Stimulated activated naive CD8-positive, alpha-beta T cell treated with anti-CD3 and anti-CD28 coated beads, Interleukin-15, amount 100 ng/mL, for 72 hours (primary cell): ENCODE measurements at regions not wholly inside any gene's neighbourhood (a gene's known extent, or its start where the extent isn't known, plus 50 kb on each side); places are given as distances from the start of the nearest gene placed in this dataset.

Experiments used
- ATAC-seq: fragments of 150-1000 bp; cut with Tn5 transposase; 2 replicates; pipeline ENCODE4 v1.10.0; 2021; ENCODE audit warnings: mild to moderate bottlenecking, moderate library complexity
- DNase-seq, 2 donors: peaks; one replicate each; pipeline ENCODE4 v3.0.0; 2021 to 2022
- H3K27ac Mint-ChIP-seq, 2 donors: one replicate each; pipeline ENCODE4 v1.8.0; 2022; ENCODE audit warnings: mild to moderate bottlenecking in 2 of 2, mixed read lengths in 2 of 2, moderate library complexity in 2 of 2
- H3K27me3 Mint-ChIP-seq: one replicate; pipeline ENCODE4 v1.8.0; 2022; ENCODE audit warnings: mixed read lengths
- H3K4me1 Mint-ChIP-seq: one replicate; pipeline ENCODE4 v1.8.0; 2022; ENCODE audit warnings: mild to moderate bottlenecking, mixed read lengths
- H3K4me3 Mint-ChIP-seq, 2 donors: one replicate each; pipeline ENCODE4 v1.8.0; 2022; ENCODE audit warnings: mild to moderate bottlenecking in 2 of 2, mixed read lengths in 2 of 2, moderate library complexity in 1 of 2
- H3K9me3 Mint-ChIP-seq, 2 donors: one replicate each; pipeline ENCODE4 v1.8.0; 2022; ENCODE audit warnings: mixed read lengths in 2 of 2

DNA sequence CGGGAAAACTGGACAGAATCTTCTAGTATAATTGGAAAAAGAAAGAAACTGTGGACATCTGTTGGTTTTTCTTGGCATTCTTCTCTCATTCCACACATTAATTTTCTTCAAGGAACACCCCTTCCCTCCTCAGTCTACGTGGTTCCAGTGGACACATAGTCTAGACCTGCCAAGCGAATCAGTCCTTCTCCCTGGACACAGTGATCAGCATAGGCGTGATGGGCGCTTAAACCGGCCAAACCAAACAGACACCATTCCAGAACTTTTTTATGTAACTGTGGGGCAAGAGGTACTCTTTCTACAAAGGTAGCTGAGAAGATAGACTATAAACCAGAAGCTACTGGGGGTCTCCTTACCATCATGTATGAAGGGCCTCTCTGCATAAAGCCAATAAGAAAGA lies 121.8 kb upstream of the COX10 start:
- no peak overlapping the region for H3K27ac Mint-ChIP-seq
- no peaks in the 10 kb centered on the region for H3K9me3 Mint-ChIP-seq
- H3K4me3 Mint-ChIP-seq: no peak overlapping the region
- ATAC-seq (no peak), DNase-seq (no peak)
- H3K27me3 Mint-ChIP-seq: no peaks in the 10 kb centered on the region
- no peaks in the 10 kb centered on the region for H3K4me1 Mint-ChIP-seq

DNA sequence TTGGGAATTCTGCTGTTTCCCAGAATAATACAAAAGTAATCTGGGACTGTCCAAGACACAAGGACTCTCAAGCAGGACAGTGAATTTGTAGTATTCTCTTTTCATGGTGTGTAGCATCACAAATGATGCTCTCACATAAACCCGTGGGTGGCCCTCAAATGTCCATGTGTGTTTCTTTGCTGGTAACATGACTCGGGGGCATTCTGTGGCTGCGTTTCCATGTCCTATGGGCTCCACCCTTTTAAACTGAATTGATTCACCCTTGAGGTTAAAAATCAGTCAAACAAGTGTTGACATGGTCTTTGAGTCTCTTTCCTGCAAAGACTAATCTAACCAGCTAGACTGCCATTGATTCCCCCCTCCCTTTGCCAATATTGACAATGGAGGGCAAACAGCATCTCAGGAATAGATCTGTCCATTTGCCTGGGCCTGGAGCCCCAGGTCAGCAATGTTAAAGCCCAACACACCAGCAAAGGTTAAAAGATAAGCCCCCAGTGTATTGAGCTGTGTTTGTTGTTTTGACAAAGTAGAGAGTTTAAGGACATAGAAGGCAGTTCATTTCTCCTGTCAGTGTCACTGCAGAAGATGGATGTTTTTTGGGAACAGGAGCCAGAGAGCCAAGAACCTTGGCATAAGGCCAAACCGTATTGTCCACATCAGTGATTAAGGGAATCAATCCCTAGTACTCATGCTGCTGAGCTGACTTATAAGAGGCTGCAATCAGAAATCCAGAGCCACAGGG lies 117.1 kb upstream of the COX10 start:
- ATAC-seq (no peak), DNase-seq (no peak)
- Mint-ChIP-seq H3K27me3 (no peaks in the 10 kb centered on the region), H3K4me3 (no peak overlapping the region), H3K9me3 (peaks cover 0 to 4% of the 10 kb centered on the region in 2 donors), H3K4me1 (no peaks in the 10 kb centered on the region), H3K27ac (no peak overlapping the region)

DNA sequence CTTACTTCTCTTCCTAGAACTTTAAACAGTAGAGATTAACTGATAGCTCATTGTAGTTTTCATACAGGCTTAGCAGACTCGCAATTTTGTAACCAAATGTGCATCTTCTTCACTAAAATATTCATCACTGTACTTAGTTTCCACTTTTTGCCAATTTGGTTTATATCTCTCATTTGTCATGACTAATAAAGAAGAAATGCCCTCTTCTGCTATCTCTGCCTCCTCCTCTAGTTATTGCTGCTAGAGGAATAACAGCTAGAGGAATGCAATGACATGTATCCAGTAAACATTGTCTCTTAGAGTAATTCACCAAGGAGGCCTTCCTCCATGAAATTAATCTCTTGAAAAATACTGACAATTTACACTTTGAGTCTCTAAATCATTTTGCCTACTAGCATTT lies 115.5 kb upstream of the COX10 start:
- H3K27ac Mint-ChIP-seq: no peak overlapping the region

DNA sequence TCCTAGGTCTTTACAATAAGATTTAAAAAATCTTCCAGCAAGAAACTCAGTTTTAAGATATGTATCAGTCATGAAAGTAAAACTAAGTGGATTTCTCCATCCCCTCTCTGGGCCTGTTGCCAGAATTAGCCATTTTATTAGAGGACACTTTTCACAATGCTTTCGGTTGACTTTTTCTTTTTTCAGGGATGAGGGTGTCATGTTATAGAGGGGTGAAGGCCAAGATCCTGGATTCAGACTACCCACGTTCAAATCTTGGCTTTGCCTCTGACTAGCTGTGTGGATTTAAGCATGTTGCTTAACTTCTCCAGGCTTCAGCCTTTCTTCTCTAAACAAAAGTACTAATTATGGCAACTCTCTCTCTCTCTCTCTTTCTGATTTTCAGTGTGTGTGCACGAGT lies 111.7 kb upstream of the COX10 start:
- Mint-ChIP-seq H3K4me3 (no peak overlapping the region), H3K9me3 (peaks cover 0 to 4% of the 10 kb centered on the region in 2 donors), H3K4me1 (peaks cover 2% of the 10 kb centered on the region), H3K27ac (no peak overlapping the region), H3K27me3 (no peaks in the 10 kb centered on the region)
- ATAC-seq (no peak), DNase-seq (no peak)

More for the DNA sequence above, 115.5 kb upstream of the COX10 start:
- Mint-ChIP-seq H3K9me3 (peaks cover 0 to 4% of the 10 kb centered on the region in 2 donors), H3K4me1 (no peaks in the 10 kb centered on the region), H3K4me3 (no peak overlapping the region), H3K27me3 (no peaks in the 10 kb centered on the region)
- ATAC-seq: no peak
- no peak for DNase-seq

DNA sequence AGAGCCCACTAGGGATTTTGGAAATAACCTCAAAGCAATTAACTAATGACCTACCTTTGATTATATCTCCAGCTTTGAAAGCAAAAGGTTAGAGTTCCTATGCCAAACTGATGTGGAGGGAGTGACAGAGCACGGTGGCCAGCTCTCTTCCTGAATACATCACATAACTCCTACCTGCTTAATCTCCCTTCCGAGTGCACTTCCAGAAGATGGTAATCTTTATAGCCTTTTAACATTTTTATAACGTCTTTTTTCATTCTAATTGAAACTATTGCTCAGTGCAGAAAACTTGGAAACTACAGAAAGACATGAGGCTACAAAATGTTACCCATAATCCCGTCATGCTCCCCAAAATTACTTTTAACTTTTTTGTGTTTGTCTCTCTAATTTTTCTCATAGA lies 110.5 kb upstream of the COX10 start:
- Mint-ChIP-seq H3K4me3 (no peak overlapping the region), H3K27me3 (no peaks in the 10 kb centered on the region), H3K4me1 (peaks cover 6% of the 10 kb centered on the region), H3K27ac (no peak overlapping the region), H3K9me3 (peaks cover 0 to 4% of the 10 kb centered on the region in 2 donors)
- no peak for ATAC-seq
- DNase-seq: no peak

DNA sequence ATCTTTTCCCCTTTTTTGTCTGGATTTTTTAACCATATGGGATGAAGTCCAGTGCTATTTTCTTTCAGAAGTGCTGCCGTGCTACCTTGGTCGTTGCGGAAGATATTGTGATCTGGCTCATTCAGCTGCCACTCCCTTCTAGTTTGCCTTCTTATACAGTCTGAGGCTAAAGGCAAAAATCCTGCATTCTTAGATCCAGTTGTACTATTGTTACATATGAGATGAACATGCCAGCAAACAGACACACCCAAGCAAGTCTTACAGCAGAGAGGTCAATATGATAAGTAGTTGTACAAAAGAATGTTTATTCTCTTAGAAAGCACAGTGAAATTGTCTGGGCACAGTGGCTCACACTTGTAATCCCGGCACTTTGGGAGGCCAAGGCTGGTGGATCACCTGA lies 108.0 kb upstream of the COX10 start:
- H3K4me1 Mint-ChIP-seq: peaks cover 6% of the 10 kb centered on the region
- no peaks in the 10 kb centered on the region for H3K9me3 Mint-ChIP-seq
- no peak overlapping the region for H3K4me3 Mint-ChIP-seq
- no peak for ATAC-seq
- no peak for DNase-seq
- H3K27me3 Mint-ChIP-seq: no peaks in the 10 kb centered on the region
- no peak overlapping the region for H3K27ac Mint-ChIP-seq

DNA sequence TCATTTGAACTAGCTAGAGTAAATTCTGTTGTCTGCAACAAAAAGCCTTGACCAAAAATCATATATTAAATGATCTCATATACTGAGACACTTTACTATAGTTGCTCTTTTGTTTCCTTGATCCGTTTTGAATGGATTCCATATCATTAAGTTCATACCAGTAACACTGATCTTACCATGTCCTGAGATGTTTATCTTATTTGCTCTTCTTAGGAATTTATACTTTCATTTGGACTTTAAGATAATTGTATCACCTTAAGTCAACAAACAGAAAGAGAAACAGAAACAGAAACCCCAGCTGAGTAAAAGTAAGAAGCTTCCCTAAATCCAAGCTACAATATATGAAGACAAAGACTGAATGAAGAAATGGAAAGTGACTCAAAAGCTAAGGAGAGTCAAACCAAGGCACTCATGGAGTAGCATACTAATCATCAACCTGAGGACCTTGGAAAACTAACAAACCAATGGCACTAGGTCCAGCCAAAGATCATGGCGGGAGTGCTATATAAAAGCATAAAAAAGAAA lies 106.5 kb upstream of the COX10 start:
- Mint-ChIP-seq H3K4me3 (no peak overlapping the region), H3K27me3 (no peaks in the 10 kb centered on the region), H3K27ac (peak overlapping the region in 1 of 2 donors; percentile 27), H3K9me3 (no peaks in the 10 kb centered on the region), H3K4me1 (peaks cover 6% of the 10 kb centered on the region)
- ATAC-seq (no peak), DNase-seq (no peak)

DNA sequence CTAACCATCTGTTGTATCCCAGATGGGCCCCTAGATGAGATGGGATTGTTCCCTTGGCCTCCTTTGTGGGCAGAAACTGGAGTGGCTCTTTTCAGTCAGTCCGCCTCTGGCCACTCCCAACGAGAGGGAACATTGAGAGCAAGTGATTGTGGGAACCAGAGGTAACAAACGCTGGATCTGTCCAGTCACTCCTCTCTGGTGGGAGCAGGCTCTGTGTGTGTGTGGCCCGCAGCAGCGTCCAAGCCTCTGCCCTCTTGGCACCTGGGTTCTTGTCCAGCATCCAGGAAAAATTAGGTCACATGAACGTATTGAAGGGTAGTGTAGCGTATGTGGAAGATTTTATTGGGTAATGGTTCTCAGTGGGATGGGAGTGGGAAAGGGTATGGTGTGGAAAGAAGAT lies 101.9 kb upstream of the COX10 start:
- Mint-ChIP-seq H3K9me3 (peaks cover 4 to 5% of the 10 kb centered on the region in 2 donors), H3K4me1 (peaks cover 15% of the 10 kb centered on the region), H3K27me3 (no peaks in the 10 kb centered on the region), H3K4me3 (no peak overlapping the region), H3K27ac (no peak overlapping the region)
- ATAC-seq: no peak
- DNase-seq: no peak

DNA sequence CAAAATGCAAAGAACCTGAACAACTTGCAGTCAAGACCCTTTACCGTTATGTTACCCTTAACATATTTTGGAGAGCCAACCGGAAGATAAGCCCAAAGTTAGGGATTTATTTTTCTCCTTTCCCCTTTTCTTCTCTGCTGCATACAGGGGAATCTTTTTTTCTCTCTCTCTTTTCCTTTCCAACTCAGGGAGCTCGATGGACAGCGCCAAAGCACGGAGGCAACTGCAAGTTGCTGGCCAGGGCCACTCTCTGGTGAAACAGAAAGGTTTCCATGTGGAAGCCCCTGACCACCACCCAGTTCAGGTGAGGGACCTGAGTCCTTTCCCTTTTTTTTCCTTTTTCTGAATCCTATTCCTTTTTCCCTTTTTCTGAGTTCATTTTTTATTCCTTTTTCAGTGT lies 98.8 kb upstream of the COX10 start:
- DNase-seq: no peak
- no peak overlapping the region for H3K4me3 Mint-ChIP-seq
- no peaks in the 10 kb centered on the region for H3K27me3 Mint-ChIP-seq
- H3K9me3 Mint-ChIP-seq: peaks cover 4 to 5% of the 10 kb centered on the region in 2 donors
- peaks cover 14% of the 10 kb centered on the region for H3K4me1 Mint-ChIP-seq
- no peak for ATAC-seq
- no peak overlapping the region for H3K27ac Mint-ChIP-seq

DNA sequence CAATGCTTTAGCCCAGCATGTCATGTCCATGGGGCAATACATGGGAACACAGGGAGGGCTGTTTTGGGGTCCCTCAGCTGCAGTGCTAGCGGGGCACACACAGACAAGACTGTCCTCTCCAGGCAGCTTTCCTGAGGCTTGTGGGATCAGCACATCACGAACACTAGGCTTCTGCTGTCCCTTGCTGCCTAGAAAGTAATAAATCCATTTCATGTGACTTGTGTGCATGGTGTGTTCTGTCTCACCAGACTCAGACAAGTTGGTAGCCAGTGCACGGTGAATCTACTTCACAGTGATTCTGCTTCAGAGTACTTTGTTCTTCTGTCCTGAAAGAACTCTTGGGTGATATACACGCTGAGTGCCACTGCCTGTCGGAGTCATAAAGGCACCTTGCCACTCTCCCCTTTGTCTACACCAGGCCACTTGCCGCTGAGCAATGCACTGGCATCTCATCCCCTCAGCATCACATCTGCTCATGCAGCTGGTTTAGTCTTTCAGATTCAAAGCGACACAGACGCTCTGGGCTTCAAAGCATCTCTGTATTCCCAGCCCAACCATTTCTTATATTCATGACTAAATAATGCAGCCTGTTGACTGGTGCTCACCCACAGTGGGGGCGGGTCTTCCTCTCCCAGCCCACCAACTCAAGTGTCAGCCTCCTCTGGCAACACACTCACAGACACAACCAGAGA lies 95.2 kb upstream of the COX10 start:
- Mint-ChIP-seq H3K27ac (peak overlapping the region in 1 of 2 donors; percentile 76), H3K4me1 (peaks cover 14% of the 10 kb centered on the region), H3K9me3 (peaks cover 11 to 16% of the 10 kb centered on the region in 2 donors), H3K4me3 (no peak overlapping the region), H3K27me3 (no peaks in the 10 kb centered on the region)
- DNase-seq: no peak
- ATAC-seq: no peak

DNA sequence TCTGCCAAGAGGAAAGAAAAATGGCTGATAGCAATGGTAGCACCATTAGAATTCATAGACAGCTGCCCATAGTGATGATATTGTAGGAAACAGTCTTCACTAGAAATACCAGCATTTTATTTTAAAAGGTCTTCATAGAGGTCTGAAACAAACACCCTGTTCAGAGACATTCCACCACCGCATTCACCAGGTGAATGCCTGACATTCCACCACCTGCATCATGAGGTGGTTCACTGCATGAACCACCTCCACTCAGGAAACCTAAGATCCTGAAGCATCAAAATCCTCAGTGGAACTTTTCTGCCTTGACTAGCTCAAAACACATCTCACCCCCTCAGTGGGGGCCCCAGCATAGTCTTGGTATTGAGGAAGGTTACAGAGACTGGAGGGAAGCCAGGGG lies 91.5 kb upstream of the COX10 start:
- DNase-seq: no peak
- ATAC-seq: no peak
- Mint-ChIP-seq H3K4me3 (no peak overlapping the region), H3K27ac (no peak overlapping the region), H3K27me3 (no peaks in the 10 kb centered on the region), H3K9me3 (peaks cover 8 to 21% of the 10 kb centered on the region in 2 donors), H3K4me1 (peaks cover under 1% of the 10 kb centered on the region)

DNA sequence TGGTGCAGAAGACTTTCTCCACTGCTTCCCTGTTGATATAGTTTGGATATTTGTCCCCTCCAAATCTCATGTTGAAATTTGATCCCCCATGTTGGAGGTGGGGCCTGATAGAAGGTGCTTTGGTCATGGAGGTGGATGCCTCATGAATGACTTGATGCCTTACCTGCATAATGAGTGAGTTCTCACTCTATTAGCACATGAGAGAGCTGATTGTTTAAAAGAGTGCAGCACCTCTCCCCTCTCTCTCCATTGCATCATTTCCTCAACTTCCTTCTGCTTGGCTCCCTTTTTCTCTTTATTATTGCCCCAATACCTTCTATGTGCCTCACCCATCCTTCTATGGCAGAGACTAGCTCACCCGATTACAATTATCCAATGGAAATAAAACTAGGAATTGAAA lies 90.8 kb upstream of the COX10 start:
- ATAC-seq (no peak), DNase-seq (no peak)
- Mint-ChIP-seq H3K4me3 (no peak overlapping the region), H3K9me3 (peaks cover 8 to 21% of the 10 kb centered on the region in 2 donors), H3K27ac (peak overlapping the region in 1 of 2 donors; percentile 49), H3K4me1 (no peaks in the 10 kb centered on the region), H3K27me3 (no peaks in the 10 kb centered on the region)

DNA sequence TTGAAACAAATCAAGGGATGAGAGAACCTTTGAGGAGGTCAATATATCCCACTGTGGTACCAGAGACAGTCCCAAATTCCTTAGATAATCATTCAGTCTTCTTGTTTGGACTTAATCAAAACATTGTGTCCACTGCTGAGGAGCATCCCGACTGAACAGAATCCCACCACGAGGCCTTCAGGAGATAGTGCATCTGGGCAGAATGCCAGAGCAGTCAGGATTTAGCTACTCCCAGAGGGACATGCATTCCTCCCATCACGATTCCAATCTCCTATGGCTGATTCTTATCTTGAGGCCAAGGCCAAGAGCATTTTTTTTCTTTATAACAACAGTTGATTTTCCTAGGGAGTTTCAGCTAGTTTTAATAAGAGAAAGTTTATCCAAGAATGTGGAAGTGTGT lies 87.4 kb upstream of the COX10 start:
- DNase-seq (no peak), ATAC-seq (no peak)
- Mint-ChIP-seq H3K4me1 (no peaks in the 10 kb centered on the region), H3K4me3 (no peak overlapping the region), H3K27me3 (no peaks in the 10 kb centered on the region), H3K27ac (no peak overlapping the region), H3K9me3 (peaks cover 8 to 21% of the 10 kb centered on the region in 2 donors)

DNA sequence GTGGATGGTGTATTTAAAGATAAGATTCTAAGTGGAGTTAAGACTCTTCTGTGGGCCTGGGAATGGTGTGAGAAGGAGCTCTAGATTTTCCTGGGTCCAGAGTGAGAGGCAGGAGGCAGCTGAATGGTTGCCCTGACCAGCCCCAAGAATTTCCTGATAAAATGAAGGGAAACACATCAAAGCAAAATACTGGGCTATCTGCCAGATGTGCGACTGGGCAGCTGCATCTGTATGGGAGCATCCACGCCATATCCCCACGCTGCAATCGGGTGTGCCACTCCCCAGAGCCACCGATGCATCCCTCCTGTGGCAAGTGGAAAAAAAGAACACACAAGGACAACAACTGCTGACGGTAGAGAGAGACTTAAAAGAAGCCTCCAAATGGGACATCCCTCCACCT lies 84.3 kb upstream of the COX10 start:
- H3K4me1 Mint-ChIP-seq: no peaks in the 10 kb centered on the region
- no peak overlapping the region for H3K4me3 Mint-ChIP-seq
- H3K27me3 Mint-ChIP-seq: no peaks in the 10 kb centered on the region
- ATAC-seq (no peak), DNase-seq (no peak)
- H3K9me3 Mint-ChIP-seq: peaks cover 0 to 8% of the 10 kb centered on the region in 2 donors
- no peak overlapping the region for H3K27ac Mint-ChIP-seq

DNA sequence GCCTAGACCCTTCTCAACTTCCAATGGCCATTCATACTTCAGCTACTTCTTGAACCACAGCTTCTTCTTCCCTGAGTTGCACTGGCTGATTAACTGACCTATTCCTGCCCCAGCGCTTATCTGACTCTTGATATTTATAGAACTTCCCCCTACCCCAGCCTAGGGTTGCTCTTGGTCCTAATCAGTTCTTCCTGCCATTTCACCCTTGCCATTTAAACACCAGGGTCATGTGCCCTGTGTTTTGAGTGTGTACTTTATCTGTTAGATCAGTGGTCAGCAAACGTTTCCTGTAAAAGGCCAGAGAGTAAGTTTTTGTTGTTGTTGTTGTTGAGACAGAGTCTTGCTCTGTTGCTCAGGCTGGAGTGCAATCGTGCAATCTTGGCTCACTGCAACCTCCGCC lies 82.4 kb upstream of the COX10 start:
- Mint-ChIP-seq H3K9me3 (peaks cover 0 to 1% of the 10 kb centered on the region in 2 donors), H3K27me3 (no peaks in the 10 kb centered on the region), H3K4me3 (no peak overlapping the region), H3K27ac (peak overlapping the region; percentile 4 to 72), H3K4me1 (no peaks in the 10 kb centered on the region)
- DNase-seq (no peak), ATAC-seq (no peak)

DNA sequence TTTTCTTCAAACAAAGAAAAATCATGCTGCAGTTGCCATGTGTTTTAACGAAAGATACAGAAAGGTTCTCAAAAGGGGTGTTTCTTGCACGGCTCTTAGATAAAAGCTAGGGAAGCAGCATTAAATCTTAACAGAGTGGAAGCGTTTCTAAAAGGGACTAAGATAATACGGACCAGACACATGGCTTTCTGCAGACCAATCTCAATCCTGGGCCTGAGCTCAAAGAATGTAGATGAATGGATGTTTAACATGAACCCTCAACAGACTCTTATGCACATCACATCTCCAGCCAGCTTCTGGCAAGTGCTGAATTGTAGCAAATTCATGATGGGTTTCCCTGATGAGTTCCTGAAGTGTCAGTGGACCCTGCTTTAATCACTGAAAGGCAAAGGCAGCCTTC lies 80.2 kb upstream of the COX10 start:
- no peaks in the 10 kb centered on the region for H3K9me3 Mint-ChIP-seq
- ATAC-seq: no peak
- no peaks in the 10 kb centered on the region for H3K27me3 Mint-ChIP-seq

More for the DNA sequence above, 80.2 kb upstream of the COX10 start:
- H3K27ac Mint-ChIP-seq: no peak overlapping the region
- H3K4me1 Mint-ChIP-seq: no peaks in the 10 kb centered on the region
- no peak overlapping the region for H3K4me3 Mint-ChIP-seq
- no peak for DNase-seq
